ENCODE measurements at regions not wholly inside any gene's neighbourhood (a gene's known extent, or its start where the extent isn't known, plus 50 kb on each side); places are given as distances from the start of the nearest gene placed in this dataset.

DNA sequence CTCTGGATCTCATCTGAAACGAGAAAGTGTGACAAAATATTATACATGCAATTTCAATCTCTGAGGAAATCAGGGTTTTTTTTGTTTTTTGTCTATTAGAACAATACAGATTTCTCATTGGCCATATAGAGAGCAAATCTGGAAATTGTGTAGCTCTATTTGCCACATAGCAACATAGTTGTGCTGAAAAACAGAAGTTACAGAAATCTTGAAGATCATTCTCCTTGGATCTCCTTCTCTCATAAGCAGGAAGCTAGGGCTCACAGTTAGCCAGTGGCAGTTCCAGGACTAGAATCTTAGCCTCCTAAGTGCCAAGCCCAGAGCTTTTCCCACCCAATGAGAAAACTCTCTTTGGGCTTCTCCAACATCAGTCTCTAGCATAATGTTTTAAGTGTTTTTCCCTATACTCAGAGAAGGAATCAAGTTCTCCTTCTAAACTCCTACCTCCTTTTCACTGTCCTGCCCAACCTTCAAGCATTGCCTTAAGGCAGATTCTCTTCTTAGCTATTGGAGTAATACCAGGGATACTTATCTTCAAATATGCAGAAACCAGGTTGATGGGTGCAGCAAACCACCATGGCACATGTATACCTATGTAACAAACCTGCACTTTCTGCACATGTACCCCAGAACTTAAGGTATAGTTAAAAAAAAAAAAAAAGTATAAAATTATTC lies 211.6 kb downstream of the ALDH8A1 start:
- no peak for DNase-seq

- no peak for DNase-seq
Measured at GRCh38 chr6:134735461-134735860, 214.4 kb downstream of the ALDH8A1 start.

GRCh38 chr6:134734312-134734869 lies 215.5 kb downstream of the ALDH8A1 start:
- DNase-seq = no peak

GRCh38 chr6:134733801-134734200 lies 216.1 kb downstream of the ALDH8A1 start:
- DNase-seq = no peak

DNA sequence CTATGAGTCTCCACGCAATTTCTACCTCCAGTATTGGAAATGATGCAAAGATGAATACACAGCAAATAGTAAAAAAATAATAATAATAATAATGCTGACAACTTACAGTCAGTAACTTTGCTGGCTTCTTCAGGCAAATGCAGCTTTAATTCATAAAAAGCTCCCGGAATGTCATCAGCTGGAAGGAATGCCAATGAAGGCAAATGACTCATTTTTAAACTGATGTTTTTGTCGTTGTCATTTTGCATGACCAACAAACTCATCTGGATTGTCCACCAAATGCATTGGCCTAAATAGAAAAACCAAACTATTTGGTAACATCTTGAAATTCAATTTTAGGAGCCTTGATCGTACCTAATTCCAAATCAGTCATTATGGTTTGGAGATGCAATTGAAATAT lies 217.1 kb downstream of the ALDH8A1 start:
- DNase-seq = no peak

DNA sequence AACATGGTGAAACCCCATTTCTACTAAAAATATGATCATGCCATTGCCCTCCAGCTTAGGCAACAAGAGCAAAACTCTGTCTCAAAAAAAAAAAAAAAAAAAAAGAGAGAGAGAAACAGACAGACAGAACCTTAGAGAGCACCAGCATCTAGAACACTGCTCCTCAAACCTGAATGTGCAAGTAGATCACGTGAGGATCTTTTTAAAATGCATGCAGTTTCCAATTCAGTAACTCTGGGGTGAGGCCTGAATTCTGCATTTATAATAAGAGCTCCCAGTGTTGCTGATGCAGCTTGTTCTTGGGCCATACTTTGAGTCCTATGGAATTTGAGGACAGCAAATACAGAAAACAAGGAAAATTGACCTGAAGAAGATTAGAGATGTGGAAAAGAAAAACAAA lies 218.3 kb downstream of the ALDH8A1 start:
- DNase-seq = no peak

DNA sequence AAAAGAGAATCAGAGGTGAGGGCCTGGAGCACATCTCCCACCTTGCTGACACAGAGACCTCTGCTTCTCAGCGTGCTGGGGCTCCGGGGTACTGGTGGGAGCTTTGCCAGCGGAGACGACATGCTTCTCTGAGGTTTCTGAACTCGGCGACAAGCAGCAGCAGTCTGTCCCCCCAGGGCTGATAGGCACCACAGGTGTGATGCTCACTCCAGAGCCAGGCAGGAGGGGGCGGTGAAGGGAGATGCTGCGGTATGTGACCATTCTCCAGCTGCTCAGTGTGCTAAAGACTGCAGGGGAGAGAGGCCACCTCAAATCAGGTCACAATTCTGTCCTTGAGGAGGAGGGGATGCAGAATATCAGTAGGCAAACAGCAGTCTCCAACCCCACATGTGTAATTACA lies 219.9 kb downstream of the ALDH8A1 start:
- DNase-seq = no peak

DNA sequence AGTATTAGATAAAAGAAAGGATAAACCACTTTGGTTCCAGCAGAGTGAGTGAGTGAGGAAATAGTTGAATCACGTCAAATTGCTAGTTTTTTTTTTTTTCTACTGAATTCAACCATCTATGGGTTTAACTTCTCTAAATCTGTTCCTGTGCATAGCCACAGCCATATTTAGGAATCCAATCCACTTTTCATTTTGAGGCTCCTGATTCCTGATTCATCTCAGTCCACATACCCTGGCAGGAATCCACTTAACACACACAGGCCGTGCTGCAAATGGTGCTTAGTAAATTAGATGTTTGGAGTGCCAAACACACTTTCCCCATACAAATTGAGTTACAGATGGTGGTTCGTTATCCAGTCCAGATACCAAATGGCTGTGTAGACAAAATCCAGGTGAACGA lies 220.3 kb downstream of the ALDH8A1 start:
- DNase-seq = no peak

- no peak for DNase-seq
Measured at GRCh38 chr6:134727081-134727480, 222.8 kb downstream of the ALDH8A1 start.

GRCh38 chr6:134725590-134725989 lies 224.3 kb downstream of the ALDH8A1 start:
- no peak for DNase-seq

DNA sequence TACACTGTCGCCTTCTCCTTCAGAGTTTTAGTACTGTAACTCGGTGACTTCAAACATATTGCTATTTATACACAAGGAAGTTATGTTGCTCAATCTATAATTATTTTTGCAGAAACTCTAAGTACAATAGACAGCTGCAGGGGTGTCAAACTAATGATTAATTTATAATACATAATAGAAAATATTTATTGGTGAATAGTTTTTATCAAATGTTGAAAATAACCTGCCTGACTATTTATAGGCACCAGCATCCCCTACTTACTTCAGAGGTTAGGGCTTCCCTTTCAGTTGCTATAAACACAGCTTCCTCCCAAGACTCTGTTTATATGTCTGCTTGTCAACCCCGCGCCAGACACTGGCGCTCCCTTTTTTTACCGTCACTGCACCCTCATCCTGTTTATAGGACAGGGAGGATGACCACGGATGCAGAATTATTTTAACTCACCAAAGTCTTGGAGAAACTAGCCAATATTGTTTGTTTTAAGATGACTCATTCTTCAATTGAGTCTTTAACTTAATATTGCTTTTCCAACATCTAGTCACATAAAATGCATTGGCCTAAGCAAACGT lies 225.0 kb downstream of the ALDH8A1 start:
- DNase-seq = no peak

DNA sequence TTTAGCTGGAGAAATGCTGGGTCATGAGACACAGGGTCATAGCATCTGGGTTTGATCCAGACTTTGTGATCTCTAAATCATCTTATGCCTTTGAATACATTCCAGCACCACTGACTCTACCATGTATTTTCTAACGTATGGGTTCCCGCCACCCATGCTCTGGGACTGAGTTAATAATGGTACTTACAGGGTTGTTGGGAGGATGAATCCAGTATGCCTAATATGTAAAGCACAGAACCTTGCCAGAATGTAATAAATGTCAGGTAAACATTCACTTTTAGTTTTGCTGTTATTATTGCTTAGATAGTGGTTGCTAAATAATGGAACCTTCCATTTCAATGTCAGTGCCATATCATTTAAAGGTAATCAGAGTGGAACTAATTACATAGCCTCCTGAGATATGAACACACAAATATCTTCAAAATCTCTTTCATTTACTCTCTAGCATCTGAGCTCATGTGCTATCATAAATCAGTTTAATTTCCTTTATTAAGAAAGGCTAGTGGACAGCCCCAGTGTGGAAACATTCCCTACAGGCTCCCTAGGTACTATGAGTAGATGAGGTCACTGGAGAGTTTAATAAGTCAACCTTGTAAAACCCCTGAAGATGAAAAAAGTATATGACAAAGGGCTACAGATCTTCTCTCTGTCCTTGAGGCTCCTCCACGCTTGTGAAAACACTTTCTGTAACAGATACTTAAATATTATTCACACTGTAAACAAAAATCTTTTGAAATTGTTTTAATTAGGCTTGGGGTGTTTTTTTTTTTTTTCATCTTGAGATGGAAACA lies 226.6 kb downstream of the ALDH8A1 start:
- no peak for DNase-seq

DNA sequence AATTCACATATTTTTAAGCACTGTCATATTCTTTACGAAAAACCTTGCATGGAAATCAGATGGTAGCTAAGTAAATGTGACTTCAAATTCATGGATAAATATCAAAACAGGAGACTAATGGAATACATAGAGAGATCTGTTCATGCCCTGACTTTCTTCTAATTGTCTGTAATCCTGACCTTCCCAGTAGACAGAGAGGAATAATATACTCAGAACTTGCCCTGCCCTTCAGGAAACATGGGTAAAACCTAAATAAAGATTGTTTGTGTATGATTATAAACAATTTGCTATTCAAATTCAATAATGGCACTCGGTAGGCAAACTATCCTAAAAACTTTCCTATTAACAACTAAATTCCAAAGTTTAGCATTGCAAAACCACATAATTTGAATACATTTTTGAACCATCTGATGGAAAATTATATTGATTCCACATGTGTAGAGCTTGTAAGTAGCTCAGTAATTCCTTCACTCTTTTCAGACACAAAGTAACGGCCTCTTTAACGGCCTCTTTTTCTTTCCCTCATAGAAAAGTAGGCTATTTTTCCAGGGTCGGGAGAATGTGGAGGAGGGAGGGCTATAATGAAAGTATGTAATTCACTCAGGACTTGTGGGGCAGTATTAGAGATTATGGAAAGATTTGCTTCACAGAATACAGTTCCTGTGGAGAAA lies 227.6 kb downstream of the ALDH8A1 start:
- no peak for DNase-seq

DNA sequence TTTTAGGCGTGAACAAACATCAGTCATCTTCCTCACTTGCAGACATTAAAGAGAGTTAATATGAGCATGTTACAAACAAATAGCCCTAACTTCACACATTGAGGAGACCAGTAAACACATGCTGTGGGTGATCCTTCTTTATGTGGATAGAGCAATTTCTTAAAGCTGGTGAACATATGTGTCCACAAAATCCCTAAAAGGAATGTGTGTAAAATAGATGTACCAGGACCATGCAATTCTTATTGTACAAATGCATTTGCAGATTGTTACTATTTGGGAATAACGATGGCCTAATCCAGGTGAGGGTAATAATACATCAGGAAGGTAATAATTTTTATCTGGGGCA lies 228.9 kb downstream of the ALDH8A1 start:
- DNase-seq = no peak

- DNase-seq = no peak
Measured at GRCh38 chr6:134720353-134721059, 229.4 kb downstream of the ALDH8A1 start.

DNA sequence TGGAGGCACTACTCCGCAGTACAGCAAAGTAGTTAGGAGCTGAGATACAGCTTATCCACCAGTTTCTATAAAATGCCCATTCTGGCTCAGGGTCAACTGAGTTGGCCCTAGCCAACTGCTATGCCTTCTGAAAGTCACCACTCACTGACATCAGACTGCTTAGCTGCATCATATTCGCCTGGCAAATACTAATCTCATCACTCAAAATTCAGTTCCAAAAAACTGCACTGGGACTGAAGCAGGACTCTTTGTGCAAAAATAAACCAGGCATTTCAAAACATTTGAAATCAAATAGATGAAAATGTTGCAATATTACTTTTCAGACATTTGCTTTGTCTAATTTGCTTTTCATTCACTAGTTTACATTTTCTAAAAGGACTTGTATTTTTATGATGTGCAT lies 230.0 kb downstream of the ALDH8A1 start:
- no peak for DNase-seq

- no peak for DNase-seq
Measured at GRCh38 chr6:134719286-134719685, 230.6 kb downstream of the ALDH8A1 start.

DNA sequence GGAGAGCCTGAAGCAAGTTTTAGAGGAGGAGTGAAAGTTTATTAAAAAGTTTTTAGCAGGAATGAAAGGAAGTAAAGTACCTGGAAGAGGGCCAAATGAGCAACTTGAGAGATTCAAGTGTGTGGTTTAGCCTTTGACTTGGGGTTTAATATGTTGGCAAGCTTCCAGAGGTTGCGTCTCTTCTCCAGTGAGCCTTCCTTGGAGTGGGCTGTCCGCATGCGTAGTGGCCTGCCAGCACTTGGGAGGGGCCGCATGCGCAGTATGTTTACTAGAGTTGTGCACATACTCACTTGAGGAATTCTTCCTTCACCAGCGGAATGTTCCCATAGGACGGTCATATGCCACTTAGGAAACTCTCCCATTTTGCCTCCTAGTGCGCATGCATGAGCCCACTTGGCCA lies 235.2 kb downstream of the ALDH8A1 start:
- DNase-seq = no peak

GRCh38 chr6:134714113-134714512 lies 235.8 kb downstream of the ALDH8A1 start:
- no peak for DNase-seq

- DNase-seq = no peak
Measured at GRCh38 chr6:134712311-134712710, 237.6 kb downstream of the ALDH8A1 start.

- DNase-seq = no peak
Measured at GRCh38 chr6:134708079-134708478, 241.8 kb downstream of the ALDH8A1 start.

GRCh38 chr6:134707342-134708031 lies 242.4 kb downstream of the ALDH8A1 start:
- no peak for DNase-seq
